ENCODE measurements at regions not wholly inside any gene's neighbourhood (a gene's known extent, or its start where the extent isn't known, plus 50 kb on each side); places are given as distances from the start of the nearest gene placed in this dataset.
"Not testable (repeated sequence)": the region's sequence is repeated elsewhere in the genome, so short reads cannot be mapped to it uniquely, and the experiment has no call there.

DNA sequence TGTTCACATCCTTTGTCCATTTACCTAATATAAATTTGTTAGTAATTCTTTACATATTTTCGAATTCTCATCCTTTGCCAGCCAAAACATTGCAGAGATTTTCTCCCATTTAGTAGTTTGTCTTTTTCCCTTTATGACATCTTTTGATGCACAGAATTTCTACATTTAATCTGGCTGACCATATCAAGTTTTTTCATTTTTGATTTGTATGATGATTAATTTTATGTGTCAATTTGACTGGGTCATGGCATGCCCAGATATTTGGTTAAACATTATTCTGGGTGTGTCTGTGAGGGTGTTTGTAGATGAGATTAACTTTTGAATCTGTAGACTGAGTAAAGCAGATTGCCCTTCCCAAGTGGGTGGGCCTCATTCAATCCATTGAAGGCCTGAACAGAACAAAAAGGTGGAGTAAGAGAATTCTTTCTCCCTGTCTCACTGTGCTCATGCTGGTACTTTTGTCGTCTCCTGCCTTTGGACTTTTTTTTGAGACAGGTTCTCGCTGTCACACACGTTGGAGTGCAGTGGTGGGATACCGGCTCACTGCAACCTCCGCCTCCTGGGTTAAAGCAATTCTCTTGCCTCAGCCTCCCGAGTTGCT, 72.1 kb upstream of the EPB41L1 start:
- no peak for DNase-seq

GRCh38 chr20:36083200-36083599, 71.3 kb upstream of the EPB41L1 start:
- DNase-seq = not testable (repeated sequence)

GRCh38 chr20:36084356-36084755, 70.2 kb upstream of the EPB41L1 start:
- DNase-seq = no peak

DNA sequence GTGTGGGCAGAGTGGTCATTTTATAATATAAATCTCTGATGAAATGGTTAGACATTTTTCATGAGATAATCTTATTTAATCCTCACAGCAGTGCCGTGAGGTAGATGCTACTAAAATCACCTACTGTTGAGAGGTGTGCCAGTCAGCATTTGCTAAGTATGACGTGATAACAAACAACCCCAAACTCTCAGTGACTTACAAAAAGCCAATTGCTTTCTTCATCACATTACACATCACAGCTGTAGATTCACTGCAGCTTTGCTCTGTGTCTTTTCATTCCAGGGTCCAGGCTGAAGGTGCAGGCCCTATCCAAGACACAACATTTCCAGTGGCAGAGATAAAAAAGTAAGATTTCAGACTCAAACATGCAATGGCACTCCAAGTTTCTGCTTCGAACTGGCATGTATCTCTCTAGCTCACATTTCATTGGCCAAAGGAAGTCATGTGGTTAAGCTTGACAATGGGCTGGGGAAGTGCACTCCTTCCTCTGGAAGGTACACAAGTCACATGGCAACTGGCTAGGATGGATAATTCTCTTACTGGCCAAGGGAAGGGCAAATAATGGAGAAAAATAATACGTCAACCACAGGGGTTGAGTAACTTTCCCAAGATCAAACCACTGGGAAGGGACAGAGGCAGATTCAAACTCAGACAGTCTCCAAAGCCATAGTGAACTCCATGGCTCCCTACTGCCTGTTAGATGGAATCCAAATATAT, 69.5 kb upstream of the EPB41L1 start:
- DNase-seq = no peak

DNA sequence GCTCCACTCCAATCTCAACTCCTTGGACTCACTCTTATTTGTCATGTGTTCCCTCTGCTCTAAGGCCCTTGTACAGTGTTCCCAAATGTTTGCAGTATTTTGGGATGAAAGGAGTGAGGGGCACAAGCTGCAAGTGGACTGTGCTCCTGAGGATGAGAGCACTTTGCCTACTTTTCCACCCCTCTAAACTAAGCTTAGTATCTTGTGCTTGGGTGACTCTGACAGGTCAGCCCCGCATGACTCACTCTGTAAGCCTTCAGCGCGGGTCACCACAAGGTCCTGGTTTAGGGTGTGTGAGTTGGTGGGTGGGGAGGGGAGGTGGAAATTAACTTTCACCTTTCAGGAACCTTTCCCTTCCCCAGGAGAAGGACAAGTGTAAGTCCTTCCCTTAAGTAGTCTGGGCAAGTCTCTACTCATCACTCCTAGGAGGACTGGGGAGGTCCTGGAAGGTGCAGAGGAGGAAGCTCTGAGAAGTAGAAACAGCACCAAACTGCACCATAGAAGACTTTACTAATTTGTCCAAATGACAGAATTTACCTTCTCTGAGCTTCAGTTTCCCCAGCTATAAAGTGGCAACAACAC, 68.8 kb upstream of the EPB41L1 start:
- no peak for DNase-seq

DNA sequence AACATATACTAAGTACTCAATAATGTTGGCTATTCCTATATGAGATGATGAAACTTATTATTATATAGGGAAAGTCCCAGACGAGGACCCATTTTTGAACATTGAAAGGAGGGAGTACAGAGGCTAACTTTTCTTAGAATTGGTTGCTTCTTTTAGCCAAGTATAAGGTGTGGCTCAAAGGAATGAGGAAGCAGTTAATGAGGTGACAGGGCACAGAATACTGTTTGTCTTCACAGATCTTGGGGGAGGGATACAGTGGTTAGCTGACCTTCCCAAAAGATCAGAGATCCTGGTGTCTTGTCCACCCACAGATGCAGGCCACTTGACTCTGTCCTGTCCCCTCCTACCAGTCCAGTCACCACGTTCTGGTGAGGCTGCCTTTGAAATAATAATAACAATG, 67.8 kb upstream of the EPB41L1 start:
- no peak for DNase-seq

- DNase-seq = no peak
Observed at GRCh38 chr20:36090223-36090622, 64.3 kb upstream of the EPB41L1 start.

- DNase-seq = no peak
Observed at GRCh38 chr20:36091561-36092397, 62.8 kb upstream of the EPB41L1 start.

DNA sequence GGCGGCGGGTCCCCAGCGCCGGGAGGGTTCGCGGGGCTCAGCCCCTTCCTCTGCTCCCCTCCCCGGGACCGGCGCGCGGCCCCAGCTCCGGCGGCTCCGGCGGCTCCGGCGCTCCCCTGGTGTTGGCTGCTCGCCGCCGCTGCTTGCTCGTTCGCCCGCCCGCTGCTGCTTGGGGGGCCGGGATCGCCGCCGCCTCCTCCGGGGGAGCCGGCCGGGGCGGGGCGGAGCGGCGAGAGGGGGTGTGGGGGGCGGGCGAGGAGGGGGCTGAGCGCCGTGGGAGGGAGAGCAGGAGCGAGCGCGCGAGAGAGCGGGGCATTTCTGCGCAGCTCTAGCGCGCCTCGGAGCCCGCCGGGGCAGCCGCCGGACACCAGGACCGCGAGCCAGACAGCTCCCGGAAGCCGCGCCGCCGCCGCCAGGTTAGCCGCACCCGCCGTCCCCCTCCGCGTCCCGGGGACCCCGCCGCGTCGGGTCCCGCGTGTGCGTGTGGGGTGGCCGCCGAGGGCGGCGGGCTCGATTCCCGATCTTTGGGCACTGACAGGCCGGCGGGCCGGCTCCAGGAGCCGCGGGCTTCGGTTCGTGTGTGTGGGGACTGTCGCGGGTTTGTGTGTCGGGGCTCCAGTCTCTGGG, 62.0 kb upstream of the EPB41L1 start:
- DNase-seq = no peak

- peak; percentile 37 for DNase-seq
Observed at GRCh38 chr20:36093025-36093803, 61.3 kb upstream of the EPB41L1 start.

- DNase-seq = no peak
Observed at GRCh38 chr20:36093804-36094145, 60.8 kb upstream of the EPB41L1 start.

DNA sequence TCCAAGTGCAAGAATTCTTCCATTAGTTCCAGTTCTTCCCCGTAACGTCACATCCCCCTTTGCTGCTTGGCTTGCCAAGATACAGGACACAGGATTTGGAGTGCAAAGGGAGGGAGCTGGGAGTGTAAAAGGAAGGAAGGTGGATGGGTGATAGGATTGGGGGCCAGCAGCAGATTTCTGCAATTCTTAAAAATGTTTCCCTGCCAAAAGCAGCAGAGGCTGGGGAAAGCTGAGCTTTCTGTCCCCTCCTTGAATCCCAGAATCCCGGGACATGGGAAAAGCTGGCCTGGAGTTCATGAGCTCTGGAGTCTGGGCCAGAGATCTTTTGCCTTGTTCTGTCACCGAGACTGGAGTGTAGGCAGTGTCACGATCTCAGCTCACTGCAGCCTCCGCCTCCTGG, 60.0 kb upstream of the EPB41L1 start:
- no peak for DNase-seq

DNA sequence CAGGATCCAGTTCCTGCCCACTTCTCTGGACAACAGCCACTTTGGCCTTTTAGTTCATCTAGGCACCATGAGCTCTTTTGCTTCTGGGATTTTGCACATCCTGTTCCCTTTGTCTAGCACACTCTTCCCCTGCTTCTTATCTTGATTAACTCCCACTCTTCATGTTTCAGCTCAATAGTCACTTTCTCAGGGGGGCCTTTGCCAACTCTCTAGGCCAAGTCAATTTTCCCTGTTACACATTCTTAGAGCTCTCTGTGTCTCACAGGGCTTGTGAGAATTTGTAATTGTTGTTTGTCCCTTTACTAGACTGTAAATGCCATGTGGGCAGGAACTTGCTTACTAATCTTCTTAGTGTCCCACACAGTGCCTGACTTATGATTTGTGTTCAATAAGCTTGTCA, 58.1 kb upstream of the EPB41L1 start:
- no peak for DNase-seq

DNA sequence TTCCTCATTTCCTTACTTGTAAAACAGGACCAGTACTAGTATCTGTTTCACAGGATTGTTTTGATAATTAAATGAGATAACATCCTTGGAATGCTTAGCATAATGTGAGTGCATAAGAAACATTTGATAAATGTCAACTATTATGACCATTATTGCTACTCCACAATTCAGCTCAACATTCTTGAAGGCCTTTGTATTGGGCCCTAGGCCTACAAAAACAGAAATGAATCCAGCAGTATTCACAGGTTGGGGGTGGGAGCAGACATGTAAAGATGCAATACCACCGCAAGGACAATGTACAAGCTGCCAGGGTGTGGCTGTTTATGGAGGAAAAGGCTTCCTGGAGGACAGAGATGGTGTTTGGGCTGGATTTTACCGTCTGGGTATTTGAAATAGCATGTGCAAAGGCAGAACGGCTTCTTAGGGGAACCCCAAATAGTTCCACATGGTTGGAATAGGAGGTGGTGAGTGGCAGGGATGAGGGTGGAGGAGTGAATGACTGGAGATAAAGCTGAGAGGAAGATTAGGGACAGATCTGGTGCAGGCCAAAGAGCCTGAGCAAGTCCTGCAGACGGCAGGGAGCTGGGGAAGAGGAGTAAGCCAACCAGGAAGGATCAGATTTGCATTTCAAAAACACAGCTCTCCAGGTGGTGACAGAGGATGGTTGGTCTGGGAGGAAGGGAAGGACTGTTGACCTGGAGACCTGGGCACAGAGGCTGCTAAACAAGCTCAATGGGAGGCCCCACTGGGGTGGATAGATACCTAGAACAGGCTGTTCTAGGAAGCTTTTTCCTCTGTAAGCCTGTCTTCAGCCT, 57.0 kb upstream of the EPB41L1 start:
- no peak for DNase-seq

- DNase-seq = no peak
Observed at GRCh38 chr20:36098364-36098763, 56.2 kb upstream of the EPB41L1 start.

GRCh38 chr20:36099106-36099505, 55.4 kb upstream of the EPB41L1 start:
- DNase-seq = no peak

DNA sequence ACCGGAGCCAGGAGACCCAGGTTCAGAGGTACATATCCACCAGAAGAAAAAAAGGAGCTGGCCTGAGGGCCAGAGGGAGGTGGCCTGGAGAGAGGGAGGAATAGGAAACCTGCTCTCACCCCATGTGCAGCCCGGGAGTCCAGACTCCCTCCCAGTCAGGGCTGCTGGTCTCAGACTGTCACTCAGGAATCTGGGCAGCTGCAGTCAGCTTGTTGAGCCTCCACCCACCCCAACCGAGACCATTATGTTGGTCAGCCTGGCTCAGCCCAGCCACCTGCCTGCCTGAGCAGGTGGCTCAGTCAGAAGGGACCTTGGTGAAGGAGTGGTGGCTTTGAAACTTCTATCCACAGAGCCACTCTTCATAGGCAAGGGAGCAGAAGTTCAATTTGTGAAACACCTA, 53.3 kb upstream of the EPB41L1 start:
- no peak for DNase-seq

DNA sequence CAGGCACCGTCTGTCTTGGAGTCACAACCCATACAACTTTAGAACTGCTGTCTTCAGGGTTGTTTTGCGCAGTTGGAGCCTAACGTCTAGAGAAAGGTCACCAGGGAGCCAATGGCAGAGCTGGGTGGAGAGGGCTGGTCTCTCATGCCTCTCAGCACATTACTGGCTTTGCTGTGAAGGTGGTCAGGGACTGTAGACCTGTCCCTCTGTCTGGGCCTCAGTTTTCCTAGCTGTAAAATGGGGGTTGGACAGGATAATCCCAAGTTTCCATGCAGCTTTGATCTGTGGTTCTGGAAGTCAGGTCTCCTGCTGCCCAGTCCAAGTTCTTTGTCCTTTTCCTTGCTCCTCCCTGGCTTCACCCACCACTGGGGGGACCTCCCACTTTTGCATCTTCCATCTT, 52.2 kb upstream of the EPB41L1 start:
- no peak for DNase-seq

DNA sequence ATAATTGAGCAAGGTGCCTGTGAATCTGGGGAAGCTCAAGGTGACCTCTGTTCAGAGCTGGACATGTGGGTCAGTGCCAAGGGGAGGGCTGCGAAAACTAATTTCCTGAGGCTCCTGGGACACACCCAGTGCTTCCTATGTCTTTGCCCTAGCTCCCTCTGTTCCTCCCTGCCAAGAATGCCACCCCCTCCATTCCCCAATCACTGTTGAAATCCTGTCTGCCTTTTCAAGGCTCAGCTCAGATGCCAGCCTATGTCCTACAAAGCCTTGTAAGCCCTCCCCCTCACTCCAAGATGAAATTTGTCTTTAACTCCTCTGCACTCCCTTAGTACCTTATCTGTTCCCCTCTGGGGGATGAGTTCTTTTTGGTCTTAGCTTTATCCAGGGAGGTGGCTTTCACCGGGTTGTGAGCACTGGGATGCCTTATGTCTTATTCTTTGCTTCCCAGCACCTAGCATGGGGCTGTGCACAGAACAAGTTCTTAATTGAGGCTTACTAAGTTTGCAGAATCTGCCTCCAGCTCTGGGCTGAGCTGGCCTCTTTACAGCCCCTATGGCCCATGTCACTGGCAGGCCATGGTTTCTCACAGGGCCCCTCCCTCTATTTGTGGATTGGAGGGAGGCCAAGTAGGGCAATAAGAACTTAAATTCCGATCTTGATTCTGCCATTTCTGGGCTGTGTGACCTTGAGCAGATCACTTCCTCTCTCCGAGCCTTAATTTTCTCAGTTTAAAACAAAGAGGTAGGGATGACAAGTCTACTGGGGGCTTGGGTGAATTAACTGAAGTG, 51.5 kb upstream of the EPB41L1 start:
- DNase-seq = no peak

DNA sequence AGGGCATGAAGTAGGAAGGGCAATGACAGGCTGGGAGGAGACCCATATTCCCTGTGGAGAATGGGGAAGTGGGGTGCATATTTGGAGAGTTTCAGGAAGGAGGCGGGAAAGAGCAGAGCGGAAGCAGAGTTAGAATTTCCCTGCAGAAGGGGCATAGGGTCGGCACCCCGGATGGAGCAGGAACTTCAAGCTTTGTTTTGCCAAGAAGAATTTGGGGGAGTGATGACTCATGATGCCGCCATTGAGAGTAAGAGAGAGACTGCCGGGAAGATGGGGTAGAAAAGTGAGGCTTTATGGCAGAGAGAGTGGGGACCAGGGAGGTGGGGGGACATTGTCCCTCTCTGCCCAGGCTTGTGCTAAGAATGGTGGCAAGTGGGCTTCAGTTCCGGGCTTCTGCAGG, 50.3 kb upstream of the EPB41L1 start:
- DNase-seq = no peak
